ENCODE measurements at regions not wholly inside any gene's neighbourhood (a gene's known extent, or its start where the extent isn't known, plus 50 kb on each side); places are given as distances from the start of the nearest gene placed in this dataset.

DNA sequence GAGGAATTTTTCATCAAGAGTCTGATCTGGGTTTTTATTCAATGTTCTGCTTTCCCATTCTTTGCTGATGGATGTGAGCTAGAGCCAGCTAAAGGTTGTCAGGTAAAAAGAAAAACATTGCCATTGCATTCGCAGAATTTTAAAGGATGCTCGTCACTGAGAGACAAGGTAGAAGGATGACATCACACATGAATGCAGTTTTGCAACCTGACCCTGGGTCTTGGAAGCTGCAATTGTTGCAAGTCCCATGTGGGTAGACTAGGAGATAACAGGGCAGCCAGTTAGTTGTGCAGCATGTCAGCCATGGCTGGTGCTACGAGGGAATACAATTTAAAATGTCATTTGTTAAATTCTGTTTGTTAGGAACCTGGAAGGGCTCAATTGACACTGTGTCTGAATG, 73.9 kb upstream of the MXRA5 start:
- Histone ChIP-seq H3K36me3 (ENCODE audit: control insufficient read depth in 2 of 4, insufficient read depth in 4 of 4, low read length in 3 of 4) (no peaks in the 10 kb centered on the region), H2BK120ac (replicated peaks; ENCODE audit: low read depth, low read length) (no peak overlapping the region), H3K18ac (ENCODE audit: extremely low read depth, low read length) (no peak overlapping the region), H4K20me1 (replicated peaks in 1 of 2; ENCODE audit: control insufficient read depth in 1 of 2, insufficient read depth in 2 of 2, low read length in 2 of 2) (no peaks in the 10 kb centered on the region), H2AK5ac (ENCODE audit: low read depth, low read length) (no peak overlapping the region), H2BK15ac (ENCODE audit: low read length) (no peak overlapping the region), H3K23ac (ENCODE audit: insufficient read length) (no peak overlapping the region), H3K4me1 (replicated peaks in 1 of 4; ENCODE audit: control insufficient read depth in 3 of 4, insufficient read depth in 4 of 4, low read length in 3 of 4) (no peaks in the 10 kb centered on the region), H4K91ac (replicated peaks; ENCODE audit: insufficient read length, low read length) (no peak overlapping the region), H2BK5ac (ENCODE audit: low read depth, low read length) (no peak overlapping the region), H3K27ac (ENCODE audit: low read depth, low read length) (no peak overlapping the region), H2AFZ (ENCODE audit: low read length) (no peak overlapping the region), H3K23me2 (ENCODE audit: low read depth, low read length) (no peaks in the 10 kb centered on the region; the same call in 1 of the 2 replicates), H4K5ac (ENCODE audit: insufficient read length, low read depth, low read length) (no peak overlapping the region), H3K4me3 (ENCODE audit: extremely low read depth in 1 of 4, insufficient read depth in 2 of 4, low read depth in 3 of 4, low read length in 4 of 4) (no peak overlapping the region), H3K4me2 (ENCODE audit: insufficient read depth in 1 of 2, low read depth in 2 of 2, low read length in 2 of 2) (no peak overlapping the region), H2BK20ac (ENCODE audit: low read length) (no peak overlapping the region), H3K9ac (replicated peaks in 1 of 4; ENCODE audit: extremely low read depth in 1 of 4, low read depth in 3 of 4, low read length in 3 of 4) (no peak overlapping the region), H3K9me3 (ENCODE audit: insufficient read depth in 2 of 2, low read depth in 1 of 2, low read length in 1 of 2) (no peaks in the 10 kb centered on the region), H3K27me3 (replicated peaks in 1 of 4; ENCODE audit: control insufficient read depth in 3 of 4, extremely low read depth in 1 of 4, insufficient read depth in 3 of 4, low read length in 3 of 4) (no peaks in the 10 kb centered on the region), H3K4ac (replicated peaks; ENCODE audit: insufficient read length, low read depth, low read length) (no peak overlapping the region), H3K56ac (replicated peaks; ENCODE audit: insufficient read length, low read depth, low read length) (no peak overlapping the region), H4K8ac (ENCODE audit: extremely low read depth, insufficient read depth, low read length) (no peak overlapping the region), H3K79me2 (ENCODE audit: control insufficient read depth in 1 of 2, insufficient read depth in 2 of 2, low read length in 2 of 2) (no peaks in the 10 kb centered on the region), H3K14ac (ENCODE audit: insufficient read length) (no peak overlapping the region), H2BK12ac (ENCODE audit: low read depth, low read length) (no peak overlapping the region), H3K79me1 (ENCODE audit: low read depth, low read length) (no peaks in the 10 kb centered on the region)
- TF ChIP-seq MAX (IDR thresholded peaks at IDR 0.05) (no peak), MAFK (IDR thresholded peaks at IDR 0.05; ENCODE audit: low read depth, low read length) (no peak), RBBP5 (IDR thresholded peaks at IDR 0.05; ENCODE audit: borderline replicate concordance, low read depth, low read length) (no peak), KDM1A (IDR thresholded peaks at IDR 0.05; ENCODE audit: borderline replicate concordance, low read length) (no peak), SRF (IDR thresholded peaks at IDR 0.05; ENCODE audit: low read depth, low read length) (no peak), NANOG (IDR thresholded peaks at IDR 0.05; ENCODE audit: insufficient read depth, low read depth, low read length, poor library complexity, severe bottlenecking) (no peak), CBX8 (IDR thresholded peaks at IDR 0.05; ENCODE audit: borderline replicate concordance, low read depth, low read length) (no peak), CTCF (IDR thresholded peaks at IDR 0.05; ENCODE audit: control extremely low read depth in 1 of 3, insufficient read depth in 1 of 3, low read depth in 1 of 3, low read length in 3 of 3) (no peak), TBP (IDR thresholded peaks at IDR 0.05; ENCODE audit: low read depth, low read length) (no peak), SP4 (IDR thresholded peaks at IDR 0.05; ENCODE audit: low read length) (no peak), EZH2 (IDR thresholded peaks at IDR 0.05; ENCODE audit: low read depth, low read length, severe bottlenecking) (no peak), TCF12 (IDR thresholded peaks at IDR 0.05; ENCODE audit: low read depth, low read length) (no peak)
- POLR2A ChIA-PET (ENCODE audit: partially characterized antibody): no interaction called here
- no peak for DNase-seq (ENCODE audit: low read depth in 1 of 2, low spot score in 2 of 2)
- CTCF ChIA-PET (ENCODE audit: partially characterized antibody): no interaction called here
- FAIRE-seq: no peak
- 94% methylated on average over 3 of the region's 3 CpGs; no CpG with 5 or more reads in 1 of the 2 experiments for WGBS, 2 experiments (ENCODE audit: extremely low coverage in 1 of 2, insufficient coverage in 1 of 2, insufficient read length in 1 of 2, insufficient replicate concordance in 2 of 2, low coverage in 1 of 2, low lambda C conversion rate in 2 of 2, missing lambda C conversion rate in 1 of 2)

All from H1 (cell line).